ENCODE measurements at regions not wholly inside any gene's neighbourhood (a gene's known extent, or its start where the extent isn't known, plus 50 kb on each side); places are given as distances from the start of the nearest gene placed in this dataset.

DNA sequence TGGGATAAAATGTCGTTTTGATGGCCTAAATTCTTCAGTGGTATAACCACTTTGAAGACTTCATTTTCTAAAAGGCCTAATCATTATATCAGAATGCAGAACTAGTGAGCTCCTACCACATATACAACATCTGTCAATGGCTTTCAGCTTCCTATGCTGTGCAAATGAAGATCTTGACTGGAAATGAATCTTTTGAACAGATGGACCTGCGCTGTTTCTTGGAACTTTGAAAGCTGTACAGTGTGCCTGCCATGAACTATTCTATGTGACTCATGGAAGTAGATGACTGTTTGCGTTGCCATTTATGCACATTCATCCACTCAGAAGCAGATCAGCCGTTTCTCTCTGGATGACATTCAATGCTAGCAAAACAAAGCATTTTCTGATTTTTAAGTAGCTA is 542.2 kb upstream of the USP15 start:
- TF ChIP-seq, protein P1, sequence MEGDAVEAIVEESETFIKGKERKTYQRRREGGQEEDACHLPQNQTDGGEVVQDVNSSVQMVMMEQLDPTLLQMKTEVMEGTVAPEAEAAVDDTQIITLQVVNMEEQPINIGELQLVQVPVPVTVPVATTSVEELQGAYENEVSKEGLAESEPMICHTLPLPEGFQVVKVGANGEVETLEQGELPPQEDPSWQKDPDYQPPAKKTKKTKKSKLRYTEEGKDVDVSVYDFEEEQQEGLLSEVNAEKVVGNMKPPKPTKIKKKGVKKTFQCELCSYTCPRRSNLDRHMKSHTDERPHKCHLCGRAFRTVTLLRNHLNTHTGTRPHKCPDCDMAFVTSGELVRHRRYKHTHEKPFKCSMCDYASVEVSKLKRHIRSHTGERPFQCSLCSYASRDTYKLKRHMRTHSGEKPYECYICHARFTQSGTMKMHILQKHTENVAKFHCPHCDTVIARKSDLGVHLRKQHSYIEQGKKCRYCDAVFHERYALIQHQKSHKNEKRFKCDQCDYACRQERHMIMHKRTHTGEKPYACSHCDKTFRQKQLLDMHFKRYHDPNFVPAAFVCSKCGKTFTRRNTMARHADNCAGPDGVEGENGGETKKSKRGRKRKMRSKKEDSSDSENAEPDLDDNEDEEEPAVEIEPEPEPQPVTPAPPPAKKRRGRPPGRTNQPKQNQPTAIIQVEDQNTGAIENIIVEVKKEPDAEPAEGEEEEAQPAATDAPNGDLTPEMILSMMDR (IDR thresholded peaks at IDR 0.05 in 2 of 3, conservative IDR thresholded peaks at IDR 0.05 in 1 of 3; ENCODE audit: borderline replicate concordance in 1 of 3, insufficient read depth in 1 of 3, low read depth in 2 of 3, low read length in 2 of 3): no peak
- no peak for TF ChIP-seq YY1 (IDR thresholded peaks at IDR 0.05; ENCODE audit: extremely low read depth, insufficient replicate concordance, low read depth, low read length)
- TF ChIP-seq POLR2A (IDR thresholded peaks at IDR 0.05; ENCODE audit: borderline replicate concordance, extremely low read depth, insufficient read depth, insufficient read length): no peak
- no peak for TF ChIP-seq EZH2 (IDR thresholded peaks at IDR 0.05)
- TF ChIP-seq POLR2AphosphoS5 (IDR thresholded peaks at IDR 0.05; ENCODE audit: low read depth, low read length): no peak
- TF ChIP-seq, protein P2, sequence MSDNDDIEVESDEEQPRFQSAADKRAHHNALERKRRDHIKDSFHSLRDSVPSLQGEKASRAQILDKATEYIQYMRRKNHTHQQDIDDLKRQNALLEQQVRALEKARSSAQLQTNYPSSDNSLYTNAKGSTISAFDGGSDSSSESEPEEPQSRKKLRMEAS (IDR thresholded peaks at IDR 0.05): no peak
- no peak for TF ChIP-seq EZH2phosphoT487 (IDR thresholded peaks at IDR 0.05; ENCODE audit: borderline replicate concordance)
- TF ChIP-seq, protein P3, sequence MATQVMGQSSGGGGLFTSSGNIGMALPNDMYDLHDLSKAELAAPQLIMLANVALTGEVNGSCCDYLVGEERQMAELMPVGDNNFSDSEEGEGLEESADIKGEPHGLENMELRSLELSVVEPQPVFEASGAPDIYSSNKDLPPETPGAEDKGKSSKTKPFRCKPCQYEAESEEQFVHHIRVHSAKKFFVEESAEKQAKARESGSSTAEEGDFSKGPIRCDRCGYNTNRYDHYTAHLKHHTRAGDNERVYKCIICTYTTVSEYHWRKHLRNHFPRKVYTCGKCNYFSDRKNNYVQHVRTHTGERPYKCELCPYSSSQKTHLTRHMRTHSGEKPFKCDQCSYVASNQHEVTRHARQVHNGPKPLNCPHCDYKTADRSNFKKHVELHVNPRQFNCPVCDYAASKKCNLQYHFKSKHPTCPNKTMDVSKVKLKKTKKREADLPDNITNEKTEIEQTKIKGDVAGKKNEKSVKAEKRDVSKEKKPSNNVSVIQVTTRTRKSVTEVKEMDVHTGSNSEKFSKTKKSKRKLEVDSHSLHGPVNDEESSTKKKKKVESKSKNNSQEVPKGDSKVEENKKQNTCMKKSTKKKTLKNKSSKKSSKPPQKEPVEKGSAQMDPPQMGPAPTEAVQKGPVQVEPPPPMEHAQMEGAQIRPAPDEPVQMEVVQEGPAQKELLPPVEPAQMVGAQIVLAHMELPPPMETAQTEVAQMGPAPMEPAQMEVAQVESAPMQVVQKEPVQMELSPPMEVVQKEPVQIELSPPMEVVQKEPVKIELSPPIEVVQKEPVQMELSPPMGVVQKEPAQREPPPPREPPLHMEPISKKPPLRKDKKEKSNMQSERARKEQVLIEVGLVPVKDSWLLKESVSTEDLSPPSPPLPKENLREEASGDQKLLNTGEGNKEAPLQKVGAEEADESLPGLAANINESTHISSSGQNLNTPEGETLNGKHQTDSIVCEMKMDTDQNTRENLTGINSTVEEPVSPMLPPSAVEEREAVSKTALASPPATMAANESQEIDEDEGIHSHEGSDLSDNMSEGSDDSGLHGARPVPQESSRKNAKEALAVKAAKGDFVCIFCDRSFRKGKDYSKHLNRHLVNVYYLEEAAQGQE (IDR thresholded peaks at IDR 0.05; ENCODE audit: low read depth): no peak
- no peak for TF ChIP-seq FOSL1 (IDR thresholded peaks at IDR 0.05; ENCODE audit: low read depth)
